DMS79 (cell line): ENCODE measurements at regions not wholly inside any gene's neighbourhood (a gene's known extent, or its start where the extent isn't known, plus 50 kb on each side); places are given as distances from the start of the nearest gene placed in this dataset.

Experiments used
- DNase-seq: peaks from one replicate; lab custom pipeline; 2025; lab: John Stamatoyannopoulos, UW

DNA sequence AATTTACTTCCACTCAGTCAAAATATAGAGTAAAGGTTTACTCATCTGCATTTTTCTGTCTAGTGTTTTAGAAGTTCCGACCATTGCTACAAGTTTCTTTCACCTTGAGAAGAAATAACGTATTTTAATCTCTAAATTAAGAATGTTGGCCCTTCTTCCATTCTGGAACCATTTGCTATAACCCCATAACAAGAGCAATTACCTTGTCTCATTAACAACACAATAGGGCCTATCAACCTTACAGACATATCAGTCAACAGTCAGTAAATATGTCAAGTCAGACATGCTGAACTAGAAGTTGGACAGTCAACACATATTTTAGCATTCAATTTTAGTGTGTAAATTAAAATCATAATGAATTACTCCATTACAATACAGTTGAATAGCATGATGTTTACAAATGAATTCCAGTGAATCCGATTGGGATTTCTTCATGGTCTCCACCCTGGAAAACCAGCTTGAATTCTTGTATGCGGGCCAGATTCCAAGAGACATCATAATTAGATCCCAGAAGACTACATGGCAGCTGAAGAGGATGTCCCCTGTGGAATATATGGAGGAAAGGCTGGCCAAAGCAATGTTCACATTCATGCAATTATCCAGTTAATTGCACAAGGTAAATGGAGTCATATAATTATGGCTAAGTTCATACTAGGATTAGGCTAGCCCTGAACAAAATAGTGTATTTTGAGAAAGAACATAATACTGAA is 196.2 kb upstream of the TARS1 start:
- DNase-seq: no peak

DNA sequence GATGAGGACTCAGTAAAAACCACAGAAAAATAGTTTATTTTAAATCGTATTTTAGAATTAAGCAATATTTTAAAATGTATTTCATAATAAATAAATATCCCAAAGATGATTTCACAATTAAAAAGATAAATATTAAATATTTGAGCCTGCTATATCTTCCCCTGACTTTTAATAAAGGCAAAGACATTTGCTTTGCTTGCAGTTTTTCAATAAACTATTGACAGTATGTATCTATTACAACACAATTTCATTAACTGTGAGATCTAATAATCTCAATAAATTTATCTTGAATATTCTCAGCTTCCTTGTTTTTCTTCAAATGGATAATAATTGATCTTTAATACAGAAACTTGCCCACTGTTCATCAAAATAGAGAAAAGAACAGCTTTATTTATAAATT is 186.2 kb upstream of the TARS1 start:
- no peak for DNase-seq

DNA sequence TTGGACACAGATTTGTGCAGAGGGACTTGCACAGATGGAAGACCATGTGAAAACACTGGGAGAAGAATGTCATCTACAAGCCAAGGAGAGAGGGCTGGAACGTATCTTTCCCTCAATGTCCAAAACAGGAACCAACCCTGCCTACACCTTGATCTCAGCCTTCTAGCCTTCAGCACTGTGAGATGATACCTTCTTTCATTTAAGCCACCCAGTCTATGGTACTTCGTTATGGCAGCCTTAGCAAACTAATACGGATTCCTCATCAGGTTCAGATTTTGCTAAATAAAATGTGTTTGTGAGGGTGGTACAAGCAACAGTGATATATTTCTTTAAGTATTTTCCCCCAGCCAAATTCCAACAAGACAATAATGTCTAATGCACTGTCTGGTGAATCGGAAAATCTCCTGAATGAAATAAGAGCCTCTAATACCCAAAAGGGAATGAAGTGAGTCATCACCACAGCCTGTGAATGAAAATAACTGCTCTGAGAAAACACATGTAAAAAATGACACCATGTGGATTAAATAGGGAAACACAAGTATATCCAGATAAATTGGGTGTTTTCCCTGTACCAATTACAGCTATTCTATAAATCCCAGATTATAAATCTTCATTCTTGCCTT is 182.8 kb upstream of the TARS1 start:
- no peak for DNase-seq

DNA sequence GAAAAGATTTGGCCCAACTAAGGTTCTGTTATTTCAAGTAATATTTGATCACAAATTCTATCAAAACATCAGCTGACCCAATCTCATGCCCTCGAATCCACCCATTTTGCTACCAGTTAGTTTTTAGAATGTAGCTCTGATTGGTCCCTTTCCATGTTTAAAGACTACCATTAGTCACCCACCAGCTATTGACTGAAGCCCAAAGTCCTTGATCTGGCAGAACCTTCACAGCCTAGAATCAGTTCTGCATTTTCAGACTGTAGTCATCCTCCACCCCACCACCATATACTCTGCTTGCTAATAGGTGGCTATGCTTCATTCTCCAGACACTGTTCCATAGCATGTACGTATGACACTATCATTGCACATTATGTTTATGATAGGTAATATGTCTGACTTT is 182.2 kb upstream of the TARS1 start:
- DNase-seq: no peak

DNA sequence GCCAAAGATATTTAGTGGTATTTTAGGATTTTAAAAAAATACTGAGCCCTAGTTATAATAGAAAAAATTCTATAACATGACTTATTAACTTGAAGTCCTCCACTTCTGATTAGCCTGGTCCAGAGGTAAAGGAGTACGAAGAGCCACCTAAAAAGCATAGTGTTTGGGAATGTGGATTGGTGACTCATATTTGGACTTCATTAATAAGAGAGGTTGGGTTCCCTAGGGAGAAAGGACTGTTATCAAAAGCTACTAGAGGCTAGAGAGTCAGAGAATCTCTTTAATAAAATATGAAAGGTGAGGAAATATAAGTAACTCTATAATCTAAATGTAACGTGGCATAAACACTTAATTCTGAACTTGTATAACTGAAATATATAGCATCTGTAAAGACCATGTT is 180.7 kb upstream of the TARS1 start:
- no peak for DNase-seq

DNA sequence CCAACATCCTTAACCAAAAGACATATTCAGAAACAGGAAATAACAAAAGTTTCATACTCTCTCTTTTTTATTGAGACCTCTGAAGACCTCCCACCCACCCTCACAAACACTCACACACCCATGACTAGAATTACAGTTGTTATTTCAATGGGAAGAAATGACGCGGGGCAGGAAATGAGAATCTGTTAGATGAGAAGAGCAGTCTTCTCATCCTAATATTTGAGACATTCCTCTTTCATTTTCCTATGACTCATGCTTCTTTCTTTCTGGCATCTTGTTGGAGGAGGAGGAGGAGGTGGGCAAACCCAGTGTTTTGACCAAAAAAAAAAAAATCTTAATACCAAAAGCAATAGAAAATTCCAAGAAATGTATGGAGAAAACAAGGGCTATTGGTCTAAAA is 179.5 kb upstream of the TARS1 start:
- DNase-seq: no peak

DNA sequence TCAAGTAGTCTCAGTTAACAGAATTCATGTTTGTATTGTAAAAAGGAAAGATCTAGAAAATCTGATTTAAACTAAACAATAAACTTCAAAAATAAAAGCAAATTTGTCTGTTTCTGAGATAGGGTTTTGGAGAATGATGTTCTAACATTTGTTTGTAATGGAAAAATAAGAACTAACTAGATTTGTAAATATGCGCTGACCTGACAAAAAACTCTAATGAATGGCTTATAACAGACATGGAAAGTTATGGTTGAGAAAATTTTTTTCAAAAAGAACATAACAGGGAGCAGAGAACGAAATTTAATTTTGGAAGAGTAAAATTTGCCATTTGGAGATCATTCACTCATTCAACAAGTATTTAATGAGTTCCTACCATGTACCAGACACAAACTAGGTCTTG is 179.0 kb upstream of the TARS1 start:
- DNase-seq: no peak

DNA sequence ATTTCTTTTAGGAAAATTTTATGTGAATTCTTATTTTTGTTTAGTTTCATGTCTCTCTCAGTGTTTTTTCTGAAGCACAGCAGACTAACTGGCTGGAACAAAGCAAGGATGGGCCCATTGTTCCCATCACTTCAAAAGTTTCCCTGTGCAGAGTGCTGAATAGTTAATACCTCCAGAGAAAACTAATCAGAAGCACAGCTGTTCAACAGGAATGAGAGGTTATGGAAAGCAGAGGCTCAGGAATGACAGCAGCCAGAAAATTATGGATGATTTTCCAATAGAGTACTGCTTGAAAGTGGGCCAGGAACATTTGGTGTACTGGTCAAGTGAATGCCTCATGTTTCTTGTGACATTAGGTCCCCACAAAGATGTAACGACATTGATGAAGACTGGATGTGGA is 173.0 kb upstream of the TARS1 start:
- no peak for DNase-seq

DNA sequence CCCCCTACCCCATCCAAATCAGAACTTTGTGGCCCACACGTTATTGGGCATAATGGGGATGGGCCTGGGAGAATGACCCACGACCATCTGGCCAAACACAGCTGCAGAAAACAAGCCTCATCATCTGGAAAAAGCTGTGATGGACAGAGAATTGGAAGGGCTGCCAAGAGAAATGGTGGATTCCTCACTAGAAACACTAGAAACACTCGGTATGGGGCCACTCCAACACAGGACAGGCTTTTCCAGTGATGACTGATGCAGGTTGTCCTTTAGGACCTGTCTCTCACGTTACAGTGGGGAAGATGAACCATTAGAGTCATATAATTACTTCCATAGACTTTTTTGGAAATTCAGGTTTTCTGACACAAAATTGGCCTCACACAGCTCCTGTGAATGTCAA is 172.4 kb upstream of the TARS1 start:
- DNase-seq: no peak

DNA sequence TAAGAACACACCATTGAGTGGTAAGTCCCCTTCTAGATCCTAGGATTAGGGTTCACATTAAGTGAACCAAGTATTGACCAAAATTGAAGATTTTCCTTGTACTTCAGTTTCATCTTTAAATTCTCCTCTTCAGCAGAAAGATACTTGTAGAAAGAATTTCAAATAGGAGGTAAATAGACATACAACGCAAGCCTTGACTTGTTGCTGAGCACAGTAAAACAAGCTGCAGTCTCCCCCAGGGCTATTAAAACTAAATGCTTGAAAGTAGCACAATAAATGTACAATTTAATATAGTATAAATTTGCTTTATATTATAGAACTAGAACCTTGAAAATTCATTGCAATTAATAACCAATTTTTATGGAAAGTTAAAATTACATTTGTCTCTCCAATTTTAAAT is 170.1 kb upstream of the TARS1 start:
- no peak for DNase-seq

DNA sequence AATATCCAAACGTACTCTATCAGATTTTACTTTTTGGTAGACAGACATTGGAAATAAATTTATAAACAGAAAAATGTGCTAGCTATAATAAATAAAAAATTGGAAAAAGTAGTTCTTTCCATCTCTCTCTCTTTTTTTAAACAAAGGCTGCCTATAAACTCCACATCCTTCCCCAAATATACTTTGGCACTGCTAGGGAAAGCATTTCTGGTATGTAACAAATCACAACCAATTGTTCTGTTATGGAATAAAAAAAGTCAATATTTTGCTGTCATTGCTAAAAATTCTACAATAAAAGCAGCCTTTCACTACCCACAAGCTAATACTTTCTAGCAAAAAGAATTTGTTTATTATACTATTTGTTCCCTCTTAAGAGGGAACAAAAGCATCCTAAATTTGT is 169.2 kb upstream of the TARS1 start:
- DNase-seq: no peak

DNA sequence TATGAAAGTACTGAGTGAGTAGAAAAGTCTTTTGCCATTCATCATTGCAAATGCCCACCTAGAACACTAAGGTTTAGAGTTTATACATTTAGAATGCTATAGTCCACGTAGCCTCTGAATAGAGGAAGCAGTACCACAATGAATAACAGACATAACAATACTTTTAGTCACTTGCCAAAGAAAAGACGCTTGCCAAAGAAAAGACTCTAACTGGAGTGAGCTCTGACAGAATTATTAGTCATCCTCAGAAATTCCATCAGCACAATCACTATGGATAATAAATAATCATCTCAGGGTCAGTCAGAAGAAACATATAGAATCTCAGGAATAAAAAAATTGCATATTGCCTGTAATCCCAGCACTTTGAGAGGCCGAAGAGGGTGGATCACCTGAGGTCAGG is 168.5 kb upstream of the TARS1 start:
- no peak for DNase-seq

DNA sequence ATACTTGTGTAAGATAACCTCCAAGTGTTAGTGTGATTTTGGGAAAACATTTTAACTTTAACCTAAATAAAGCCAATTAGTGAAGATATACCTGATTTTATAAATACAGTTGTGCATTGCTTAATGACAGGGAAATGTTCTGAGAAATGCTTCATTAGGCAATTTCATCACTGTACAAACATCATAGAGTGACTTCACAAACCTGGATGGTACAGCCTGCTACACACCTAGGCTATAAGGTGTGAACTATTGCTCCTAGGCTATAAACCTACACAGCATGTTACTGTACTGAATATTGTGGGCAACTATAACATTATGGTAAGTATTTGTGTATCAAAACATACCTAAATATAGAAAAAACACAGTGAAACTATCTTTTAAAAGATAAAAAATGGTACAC is 166.8 kb upstream of the TARS1 start:
- no peak for DNase-seq

DNA sequence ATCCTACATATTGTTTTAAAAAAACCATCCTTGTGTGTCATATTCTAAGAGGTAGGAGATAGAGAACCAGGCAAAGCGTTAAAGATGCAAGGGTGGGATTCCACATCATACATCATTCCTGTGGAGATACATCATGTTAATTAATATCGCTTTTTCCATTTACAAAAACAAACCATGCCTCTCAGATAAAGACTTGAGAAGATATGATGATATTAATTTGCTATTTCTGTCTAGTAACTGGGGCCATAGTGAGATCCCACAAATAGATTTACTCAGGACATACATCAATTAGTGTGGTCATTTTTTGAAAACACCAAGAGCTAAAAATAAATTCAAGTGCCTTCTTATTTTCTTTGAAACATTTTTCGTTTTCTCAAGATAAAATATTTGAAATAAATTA is 165.4 kb upstream of the TARS1 start:
- no peak for DNase-seq

DNA sequence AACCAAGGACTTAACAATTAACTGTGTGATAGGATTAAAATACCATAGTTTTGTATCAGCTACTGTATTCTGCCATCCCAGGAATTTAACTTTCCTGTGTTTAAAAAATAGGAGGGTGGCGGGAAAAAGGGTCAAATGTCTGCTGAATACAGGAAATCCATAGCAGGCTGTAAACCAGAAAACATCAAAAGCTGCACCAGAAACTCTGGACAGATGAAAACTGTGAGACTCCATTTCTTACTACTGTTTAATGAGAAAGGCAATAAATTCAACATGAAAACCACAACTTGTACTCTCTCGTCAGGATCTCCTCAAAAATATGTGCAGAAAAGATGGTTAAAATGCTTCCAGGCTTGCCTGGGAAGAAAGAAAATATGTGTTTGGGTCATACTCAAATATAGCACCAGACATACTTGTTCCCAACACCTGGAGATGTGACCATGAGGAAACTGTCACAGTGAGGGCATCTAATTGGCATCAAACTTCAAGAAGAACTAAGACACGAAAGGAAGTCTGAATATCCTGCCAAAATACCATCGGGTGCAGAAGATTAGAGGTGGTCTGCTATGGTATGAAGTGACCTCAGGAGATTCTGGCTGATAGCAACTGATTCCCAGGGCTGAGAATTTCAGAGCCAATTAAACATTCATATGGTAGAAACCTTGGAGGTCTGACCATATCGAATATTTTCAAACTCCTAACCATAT is 164.7 kb upstream of the TARS1 start:
- DNase-seq: no peak

DNA sequence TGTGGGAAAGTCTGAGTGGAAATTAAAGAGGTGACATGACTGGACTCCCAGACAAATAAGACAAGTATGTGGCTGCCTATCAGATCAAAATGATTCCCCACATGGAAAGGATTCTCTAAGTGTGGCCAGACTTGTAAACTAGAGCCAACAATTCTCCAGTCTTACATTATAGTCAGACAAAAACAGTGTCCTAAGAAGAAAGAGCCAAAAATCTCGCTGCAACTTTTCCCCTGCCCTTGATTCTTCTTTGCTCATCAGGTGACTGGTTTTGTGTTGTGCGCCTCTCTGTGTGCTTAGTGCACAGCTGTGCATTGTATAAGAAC is 164.2 kb upstream of the TARS1 start:
- DNase-seq: no peak

DNA sequence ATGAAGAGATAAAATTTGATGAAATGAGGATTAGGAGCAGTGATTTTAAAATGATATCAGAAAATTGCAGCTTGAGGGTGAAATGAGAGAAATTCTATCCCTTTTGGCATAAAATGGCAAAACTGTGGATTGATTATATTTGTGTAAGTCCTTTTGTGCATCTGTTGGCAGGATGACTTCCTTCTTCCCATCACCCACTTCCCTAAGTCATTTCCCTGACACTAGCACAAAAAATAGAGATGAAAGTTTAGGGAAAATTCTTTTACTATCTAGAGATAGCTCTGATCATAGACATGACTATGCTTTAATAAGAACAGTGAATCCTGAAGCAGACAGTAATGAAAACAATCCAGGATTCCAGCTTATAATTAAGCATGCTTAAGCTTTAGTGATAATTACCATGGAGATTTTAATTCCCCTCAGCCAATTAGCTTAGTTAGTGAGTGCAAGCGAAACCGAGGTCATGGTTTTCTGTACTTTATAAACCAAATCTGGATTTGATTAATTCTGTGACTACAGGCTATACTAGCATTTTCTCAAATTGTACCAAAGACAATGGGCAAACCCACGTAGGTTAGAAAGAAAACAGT is 163.6 kb upstream of the TARS1 start:
- DNase-seq: no peak

DNA sequence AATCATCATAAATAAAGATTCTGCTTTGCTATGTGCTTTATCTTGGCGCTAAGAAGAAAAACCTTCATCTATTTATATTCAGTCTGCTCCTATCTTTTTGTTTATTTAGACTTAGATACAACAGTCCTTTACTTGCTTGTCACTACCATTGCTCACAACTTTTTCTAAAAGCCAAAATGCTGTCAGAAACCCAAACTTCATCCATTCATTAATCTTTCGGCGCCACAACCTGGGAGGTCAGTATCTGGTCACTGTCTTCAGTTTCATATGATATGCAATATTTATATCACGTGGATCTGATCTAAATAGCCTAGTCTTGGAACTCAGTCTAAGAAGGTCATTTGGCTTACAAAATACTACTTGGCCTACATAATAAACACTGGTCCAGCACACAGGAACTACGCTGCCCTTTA is 159.3 kb upstream of the TARS1 start:
- no peak for DNase-seq

DNA sequence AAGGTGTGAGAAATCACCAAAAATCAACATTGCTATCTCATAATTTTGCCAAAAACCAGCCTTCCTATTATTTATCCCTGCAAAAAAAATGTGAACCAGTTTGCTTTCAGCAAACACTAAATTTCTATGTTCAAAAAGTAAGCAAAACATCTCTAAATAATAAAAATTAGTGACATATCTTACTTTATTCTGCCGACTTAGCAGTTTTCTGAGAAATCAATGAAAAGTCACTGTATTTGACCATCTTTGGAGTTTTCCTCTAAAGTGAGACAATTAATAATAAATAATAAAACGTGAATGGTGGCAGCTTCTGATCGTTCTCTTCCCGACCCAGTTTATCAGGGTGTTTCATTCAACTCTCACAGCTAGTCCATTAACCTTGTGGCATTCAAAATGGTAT is 158.6 kb upstream of the TARS1 start:
- no peak for DNase-seq

DNA sequence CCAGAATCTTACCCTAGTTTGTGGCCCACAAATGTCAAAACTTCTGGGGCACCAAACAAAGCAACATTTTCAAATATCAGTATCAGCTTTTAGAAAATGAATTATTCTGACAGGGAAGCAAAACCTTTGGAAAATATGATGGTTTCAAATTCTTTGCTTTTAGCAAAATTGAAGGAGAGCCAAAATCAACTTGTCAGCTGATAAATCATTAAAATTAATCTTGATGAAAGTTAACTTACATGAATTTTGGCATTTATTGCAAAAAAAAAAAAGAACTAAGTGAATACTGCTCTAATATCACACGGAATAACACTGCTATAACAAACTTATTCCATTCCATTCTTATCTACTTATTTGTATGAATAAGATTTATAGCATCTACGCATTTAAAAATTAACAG is 158.1 kb upstream of the TARS1 start:
- DNase-seq: no peak

DNA sequence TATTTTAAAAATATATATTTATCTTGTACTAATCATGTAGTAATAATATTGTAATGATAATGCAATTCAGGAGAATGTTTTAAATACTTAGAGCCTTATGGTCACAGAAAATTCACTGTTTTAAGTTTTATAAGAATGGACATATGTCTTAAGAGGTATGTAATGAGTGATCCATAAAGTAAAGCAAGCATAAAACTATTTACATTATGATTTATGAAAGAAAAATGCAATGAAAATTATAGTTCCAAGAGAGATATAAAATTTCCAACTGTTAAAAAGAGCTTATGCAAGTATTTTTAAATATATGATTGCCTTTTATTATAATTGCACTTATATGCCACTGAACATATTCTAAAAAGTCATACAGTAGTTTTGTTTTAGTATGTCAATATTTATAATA is 157.5 kb upstream of the TARS1 start:
- no peak for DNase-seq

DNA sequence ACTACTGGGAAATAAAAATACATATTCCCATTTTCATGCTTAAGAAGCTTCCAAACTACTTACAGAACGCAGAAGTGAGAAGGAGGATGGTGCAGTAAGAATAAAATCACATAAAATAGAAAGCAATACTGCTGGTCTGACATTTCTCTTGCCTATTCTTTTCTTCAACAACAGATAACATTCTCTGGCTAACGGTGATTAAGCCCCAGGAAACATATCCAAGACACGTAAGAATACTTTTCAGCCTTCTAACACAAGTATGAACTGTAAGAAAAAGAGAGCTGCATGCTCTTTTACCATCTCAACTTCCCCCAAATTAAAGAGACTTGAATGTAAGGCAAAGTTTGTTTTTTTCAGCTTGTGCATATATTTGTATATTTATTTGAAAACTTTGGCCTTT is 156.1 kb upstream of the TARS1 start:
- no peak for DNase-seq

DNA sequence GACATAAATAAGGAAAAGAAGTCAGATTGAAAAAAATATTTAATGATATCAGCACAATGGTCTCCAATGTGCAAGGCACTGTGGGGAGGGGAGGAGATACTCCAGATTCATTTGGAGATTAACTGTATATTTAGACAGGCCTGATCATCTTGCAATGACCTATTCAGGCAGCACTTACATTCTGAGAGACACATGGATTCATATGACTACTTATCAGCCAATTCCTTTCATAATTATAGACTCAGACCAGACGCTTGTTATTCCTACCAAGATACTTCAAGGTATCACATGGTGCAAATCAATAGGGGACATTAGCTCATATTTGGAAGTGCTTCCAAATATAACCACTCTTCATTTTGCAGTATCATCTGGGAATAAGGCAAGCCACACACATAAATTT is 153.5 kb upstream of the TARS1 start:
- DNase-seq: no peak
